ENCODE measurements at regions not wholly inside any gene's neighbourhood (a gene's known extent, or its start where the extent isn't known, plus 50 kb on each side); places are given as distances from the start of the nearest gene placed in this dataset.
"Not testable (repeated sequence)": the region's sequence is repeated elsewhere in the genome, so short reads cannot be mapped to it uniquely, and the experiment has no call there.

GRCh38 chr10:8817299-8817698 is 762.8 kb downstream of the GATA3 start:
- H4K20me1 ChIP-seq = no peaks in the 10 kb centered on the region
- no peak overlapping the region for H3K4me2 ChIP-seq
- TF ChIP-seq Cebpa-rat (IDR thresholded peaks at IDR 0.05) = no peak
- H3K4me3 ChIP-seq = no peak overlapping the region
- H3K27ac ChIP-seq = no peak overlapping the region
- H3K9me3 ChIP-seq (replicated peaks in 1 of 11) = no peaks in the 10 kb centered on the region
- H3K4me1 ChIP-seq = no peaks in the 10 kb centered on the region
- no peaks in the 10 kb centered on the region for H3K27me3 ChIP-seq
- H3K36me3 ChIP-seq = no peaks in the 10 kb centered on the region
- no peak overlapping the region for H3K9ac ChIP-seq

GRCh38 chr10:8825611-8826010 is 771.1 kb downstream of the GATA3 start:
- Histone ChIP-seq H3K4me1 (no peaks in the 10 kb centered on the region), H3K27ac (no peak overlapping the region), H3K4me3 (no peak overlapping the region), H3K9ac (no peak overlapping the region), H3K36me3 (no peaks in the 10 kb centered on the region), H3K27me3 (no peaks in the 10 kb centered on the region), H4K20me1 (no peaks in the 10 kb centered on the region), H3K9me3 (replicated peaks in 1 of 11) (no peaks in the 10 kb centered on the region), H3K4me2 (no peak overlapping the region)
- no peak for TF ChIP-seq Cebpa-rat (IDR thresholded peaks at IDR 0.05)

DNA sequence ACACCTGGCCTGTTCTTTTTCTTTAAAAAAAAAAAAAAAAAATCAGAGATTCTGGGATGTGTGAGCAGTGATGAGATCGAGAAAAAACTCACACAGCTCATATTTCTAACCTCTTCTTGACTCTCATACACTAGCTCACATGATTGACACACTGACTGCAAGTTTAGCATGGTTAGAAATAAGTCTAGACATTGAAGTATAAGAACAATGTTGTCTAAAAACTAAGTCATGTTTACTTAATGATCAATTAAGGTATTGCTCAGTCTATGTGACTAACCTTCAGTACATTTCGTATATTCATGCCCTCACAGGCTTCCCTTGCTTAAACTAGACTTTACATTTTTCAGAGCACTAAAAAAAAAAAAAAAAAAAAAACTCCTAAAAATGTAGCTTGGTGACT is 775.1 kb downstream of the GATA3 start:
- H3K4me2 ChIP-seq = no peak overlapping the region
- H3K4me1 ChIP-seq = no peaks in the 10 kb centered on the region
- no peak for TF ChIP-seq Cebpa-rat (IDR thresholded peaks at IDR 0.05)
- no peak overlapping the region for H3K27ac ChIP-seq
- H3K9ac ChIP-seq = no peak overlapping the region
- no peaks in the 10 kb centered on the region for H3K36me3 ChIP-seq
- H3K27me3 ChIP-seq = no peaks in the 10 kb centered on the region
- H4K20me1 ChIP-seq = no peaks in the 10 kb centered on the region
- no peaks in the 10 kb centered on the region for H3K9me3 ChIP-seq (replicated peaks in 1 of 11)
- no peak overlapping the region for H3K4me3 ChIP-seq

DNA sequence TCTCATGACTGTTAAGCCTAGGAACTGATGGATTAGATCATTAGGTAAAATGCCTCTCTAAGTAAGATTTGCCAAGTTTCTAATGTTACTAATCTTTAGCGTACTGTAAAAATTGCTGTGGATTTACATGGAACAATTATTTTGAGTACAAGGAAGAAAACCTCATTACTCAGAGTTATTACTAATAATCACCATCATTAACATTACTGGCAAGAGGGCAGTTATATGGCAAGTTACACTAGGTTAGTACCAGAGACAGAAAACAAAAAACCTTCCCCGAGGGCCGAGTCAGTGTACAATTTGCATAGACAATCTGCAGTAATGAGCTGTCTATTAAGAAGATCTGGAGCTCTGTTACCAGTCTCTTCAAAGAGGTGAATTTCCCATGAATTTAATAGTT is 775.6 kb downstream of the GATA3 start:
- no peak for TF ChIP-seq Cebpa-rat (IDR thresholded peaks at IDR 0.05)
- Histone ChIP-seq H3K27ac (no peak overlapping the region), H4K20me1 (no peaks in the 10 kb centered on the region)

DNA sequence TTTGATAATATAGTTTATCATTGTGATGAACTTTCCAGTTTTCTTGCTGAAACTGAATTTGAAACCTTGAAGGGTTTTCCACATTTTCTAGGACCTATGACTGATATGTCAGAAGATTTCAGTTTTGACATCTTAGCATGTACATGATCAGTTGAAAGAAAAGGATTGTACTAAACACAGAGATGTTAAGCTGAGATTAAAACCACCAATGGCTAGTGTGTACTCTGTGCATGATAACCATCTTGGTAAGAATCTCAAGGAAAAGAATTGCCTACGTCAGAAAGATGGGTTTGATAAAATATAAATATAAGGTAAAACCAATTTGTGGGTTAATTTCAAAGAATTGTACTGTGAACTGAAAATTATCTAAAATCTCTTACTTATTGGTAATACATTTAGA is 776.4 kb downstream of the GATA3 start:
- Histone ChIP-seq H3K27ac (no peak overlapping the region), H3K4me1 (no peaks in the 10 kb centered on the region), H3K9ac (no peak overlapping the region), H3K27me3 (no peaks in the 10 kb centered on the region), H4K20me1 (no peaks in the 10 kb centered on the region), H3K4me2 (no peak overlapping the region), H3K36me3 (no peaks in the 10 kb centered on the region), H3K4me3 (no peak overlapping the region), H3K9me3 (replicated peaks in 1 of 11) (no peaks in the 10 kb centered on the region)
- no peak for TF ChIP-seq Cebpa-rat (IDR thresholded peaks at IDR 0.05)

More for the DNA sequence above, 775.6 kb downstream of the GATA3 start:
- Histone ChIP-seq H3K9ac (no peak overlapping the region), H3K27me3 (no peaks in the 10 kb centered on the region), H3K4me3 (no peak overlapping the region), H3K4me2 (no peak overlapping the region), H3K36me3 (no peaks in the 10 kb centered on the region), H3K4me1 (no peaks in the 10 kb centered on the region), H3K9me3 (replicated peaks in 1 of 11) (no peaks in the 10 kb centered on the region)

- H3K4me3 ChIP-seq = no peak overlapping the region
- H3K27ac ChIP-seq = no peak overlapping the region
- no peaks in the 10 kb centered on the region for H3K4me1 ChIP-seq
- no peak overlapping the region for H3K4me2 ChIP-seq
- no peaks in the 10 kb centered on the region for H3K36me3 ChIP-seq
- H3K9me3 ChIP-seq (replicated peaks in 1 of 11) = no peaks in the 10 kb centered on the region
- H3K9ac ChIP-seq = no peak overlapping the region
- no peaks in the 10 kb centered on the region for H4K20me1 ChIP-seq
- TF ChIP-seq Cebpa-rat (IDR thresholded peaks at IDR 0.05) = no peak
- H3K27me3 ChIP-seq = no peaks in the 10 kb centered on the region
Observed at GRCh38 chr10:8835453-8836167, 781.1 kb downstream of the GATA3 start.

- TF ChIP-seq Cebpa-rat (IDR thresholded peaks at IDR 0.05) = no peak
Observed at GRCh38 chr10:8840356-8840755, 785.9 kb downstream of the GATA3 start.

GRCh38 chr10:8844141-8844540 is 789.7 kb downstream of the GATA3 start:
- H3K9me3 ChIP-seq (replicated peaks in 1 of 11) = peaks cover 0 to 16% (median 9%) of the 10 kb centered on the region in 11 experiments; a peak in 11 of 22 replicates
- H3K9ac ChIP-seq = no peak overlapping the region
- no peak overlapping the region for H3K4me3 ChIP-seq
- no peaks in the 10 kb centered on the region for H4K20me1 ChIP-seq
- no peaks in the 10 kb centered on the region for H3K36me3 ChIP-seq
- H3K27ac ChIP-seq = no peak overlapping the region
- no peak overlapping the region for H3K4me2 ChIP-seq
- no peaks in the 10 kb centered on the region for H3K27me3 ChIP-seq
- H3K4me1 ChIP-seq = no peaks in the 10 kb centered on the region
- TF ChIP-seq Cebpa-rat (IDR thresholded peaks at IDR 0.05) = no peak

More at GRCh38 chr10:8840356-8840755, 785.9 kb downstream of the GATA3 start:
- Histone ChIP-seq H3K4me3 (no peak overlapping the region), H3K27me3 (no peaks in the 10 kb centered on the region), H3K9me3 (replicated peaks in 1 of 11) (peaks cover 0 to 16% (median 9%) of the 10 kb centered on the region in 11 experiments; a peak in 11 of 22 replicates), H3K9ac (no peak overlapping the region), H3K27ac (no peak overlapping the region), H3K4me1 (no peaks in the 10 kb centered on the region), H4K20me1 (no peaks in the 10 kb centered on the region), H3K4me2 (no peak overlapping the region), H3K36me3 (no peaks in the 10 kb centered on the region)

- Histone ChIP-seq H3K4me2 (no peak overlapping the region), H4K20me1 (no peaks in the 10 kb centered on the region), H3K27ac (no peak overlapping the region), H3K4me1 (no peaks in the 10 kb centered on the region), H3K9ac (no peak overlapping the region), H3K9me3 (replicated peaks in 1 of 11) (no peaks in the 10 kb centered on the region), H3K36me3 (no peaks in the 10 kb centered on the region), H3K4me3 (no peak overlapping the region), H3K27me3 (no peaks in the 10 kb centered on the region)
- no peak for TF ChIP-seq Cebpa-rat (IDR thresholded peaks at IDR 0.05)
Observed at GRCh38 chr10:8852546-8852945, 798.1 kb downstream of the GATA3 start.

- no peak for TF ChIP-seq Cebpa-rat (IDR thresholded peaks at IDR 0.05)
- Histone ChIP-seq H3K36me3 (no peaks in the 10 kb centered on the region), H3K4me2 (no peak overlapping the region), H3K9me3 (replicated peaks in 1 of 11) (no peaks in the 10 kb centered on the region), H4K20me1 (no peaks in the 10 kb centered on the region), H3K27me3 (no peaks in the 10 kb centered on the region), H3K9ac (no peak overlapping the region), H3K4me1 (no peaks in the 10 kb centered on the region), H3K4me3 (no peak overlapping the region), H3K27ac (no peak overlapping the region)
Observed at GRCh38 chr10:8853048-8853447, 798.6 kb downstream of the GATA3 start.

- H3K4me1 ChIP-seq, H4K20me1 ChIP-seq: not testable (repeated sequence)
Observed at GRCh38 chr10:8868924-8869323, 814.4 kb downstream of the GATA3 start.

More at GRCh38 chr10:8868924-8869323, 814.4 kb downstream of the GATA3 start:
- not testable (repeated sequence) for H3K27me3 ChIP-seq; H3K27ac ChIP-seq; H3K4me2 ChIP-seq; H3K9ac ChIP-seq; H3K9me3 ChIP-seq (replicated peaks in 1 of 11); H3K36me3 ChIP-seq; H3K4me3 ChIP-seq
